ENCODE measurements at regions not wholly inside any gene's neighbourhood (a gene's known extent, or its start where the extent isn't known, plus 50 kb on each side); places are given as distances from the start of the nearest gene placed in this dataset.

GRCh38 chr2:74076074-74076470, 71.6 kb downstream of the BOLA3 start:
- TF ChIP-seq POLR2A (IDR thresholded peaks at IDR 0.05), result no peak
- no peak for TF ChIP-seq CTCF (IDR thresholded peaks at IDR 0.05)
